ENCODE measurements at regions not wholly inside any gene's neighbourhood (a gene's known extent, or its start where the extent isn't known, plus 50 kb on each side); places are given as distances from the start of the nearest gene placed in this dataset.

DNA sequence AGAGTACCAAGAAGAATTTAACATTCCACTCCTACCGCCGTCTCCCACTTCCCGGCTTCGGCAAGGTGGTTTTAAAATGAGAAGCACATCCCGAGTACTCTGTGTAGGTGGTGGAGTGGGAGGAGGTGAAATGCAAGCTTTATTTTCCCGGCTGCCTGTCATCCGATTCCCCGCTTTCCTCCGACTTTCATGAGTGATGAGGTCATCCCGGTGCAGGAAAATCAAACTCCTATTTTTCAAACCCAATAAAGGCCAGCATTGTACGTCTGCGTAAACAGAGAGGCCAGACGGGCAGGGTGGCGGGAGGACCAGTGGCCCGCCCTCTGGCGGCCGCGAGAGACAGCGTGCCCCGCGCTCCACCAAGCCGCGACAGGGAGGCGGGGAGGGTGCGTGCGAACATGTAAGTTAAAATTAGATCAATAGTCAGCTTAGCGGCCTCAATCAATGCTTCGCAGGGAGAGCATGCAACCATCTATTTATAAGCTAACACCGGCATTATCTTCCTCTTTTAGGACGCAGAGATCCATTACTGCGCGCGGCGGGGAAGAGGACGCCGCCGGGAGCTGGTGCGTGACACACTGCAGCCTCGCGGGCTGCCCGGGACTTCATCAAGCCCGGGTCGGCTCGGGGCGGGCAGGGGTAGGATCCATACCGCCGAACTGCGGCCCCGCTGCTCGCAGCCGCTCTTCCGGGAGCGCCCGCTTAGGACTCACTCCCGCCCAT, 163.3 kb downstream of the CD47 start:
- TF ChIP-seq POLR2AphosphoS5 (IDR thresholded peaks at IDR 0.05; ENCODE audit: insufficient read depth, low read depth, low read length) (no peak), EZH2 (IDR thresholded peaks at IDR 0.05; ENCODE audit: borderline replicate concordance, low read depth, low read length, severe bottlenecking) (no peak), POLR2A (IDR thresholded peaks at IDR 0.05; ENCODE audit: low read depth, low read length) (no peak), FOS (IDR thresholded peaks at IDR 0.05; ENCODE audit: borderline replicate concordance, insufficient read depth, low read length) (no peak), GATA2 (IDR thresholded peaks at IDR 0.05; ENCODE audit: insufficient read depth, insufficient read length, low read depth, low read length) (no peak), JUN (IDR thresholded peaks at IDR 0.05; ENCODE audit: borderline replicate concordance, insufficient read depth, insufficient read length, low read depth) (peak; percentile 69), MYC (IDR thresholded peaks at IDR 0.05; ENCODE audit: low read depth, low read length) (no peak)
- TF ChIP-seq, protein P1, sequence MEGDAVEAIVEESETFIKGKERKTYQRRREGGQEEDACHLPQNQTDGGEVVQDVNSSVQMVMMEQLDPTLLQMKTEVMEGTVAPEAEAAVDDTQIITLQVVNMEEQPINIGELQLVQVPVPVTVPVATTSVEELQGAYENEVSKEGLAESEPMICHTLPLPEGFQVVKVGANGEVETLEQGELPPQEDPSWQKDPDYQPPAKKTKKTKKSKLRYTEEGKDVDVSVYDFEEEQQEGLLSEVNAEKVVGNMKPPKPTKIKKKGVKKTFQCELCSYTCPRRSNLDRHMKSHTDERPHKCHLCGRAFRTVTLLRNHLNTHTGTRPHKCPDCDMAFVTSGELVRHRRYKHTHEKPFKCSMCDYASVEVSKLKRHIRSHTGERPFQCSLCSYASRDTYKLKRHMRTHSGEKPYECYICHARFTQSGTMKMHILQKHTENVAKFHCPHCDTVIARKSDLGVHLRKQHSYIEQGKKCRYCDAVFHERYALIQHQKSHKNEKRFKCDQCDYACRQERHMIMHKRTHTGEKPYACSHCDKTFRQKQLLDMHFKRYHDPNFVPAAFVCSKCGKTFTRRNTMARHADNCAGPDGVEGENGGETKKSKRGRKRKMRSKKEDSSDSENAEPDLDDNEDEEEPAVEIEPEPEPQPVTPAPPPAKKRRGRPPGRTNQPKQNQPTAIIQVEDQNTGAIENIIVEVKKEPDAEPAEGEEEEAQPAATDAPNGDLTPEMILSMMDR (IDR thresholded peaks at IDR 0.05; ENCODE audit: extremely low read depth in 1 of 2, insufficient read depth in 1 of 2, low read depth in 1 of 2, low read length in 2 of 2) = peak; percentile 93 to 96
- TF ChIP-seq, protein P2, sequence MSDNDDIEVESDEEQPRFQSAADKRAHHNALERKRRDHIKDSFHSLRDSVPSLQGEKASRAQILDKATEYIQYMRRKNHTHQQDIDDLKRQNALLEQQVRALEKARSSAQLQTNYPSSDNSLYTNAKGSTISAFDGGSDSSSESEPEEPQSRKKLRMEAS (IDR thresholded peaks at IDR 0.05; ENCODE audit: insufficient read depth, insufficient read length) = no peak
